Effector memory CD4-positive, alpha-beta T cell (primary cell): ENCODE measurements at regions not wholly inside any gene's neighbourhood (a gene's known extent, or its start where the extent isn't known, plus 50 kb on each side); places are given as distances from the start of the nearest gene placed in this dataset.

ENCODE experiments used
- DNase-seq, 3 donors: peaks; one replicate each; pipeline ENCODE4 v3.0.0-alpha.2; 2020
- H3K27ac ChIP-seq: 2 replicates; pipeline ENCODE4 v1.7.0; 2013; ENCODE audit warnings: mild to moderate bottlenecking, low read length, moderate library complexity; ENCODE audit not compliant: insufficient read depth, poor library complexity, severe bottlenecking
- H3K27me3 ChIP-seq: replicated peaks from 2 replicates; pipeline ENCODE4 v1.7.0; 2013; ENCODE audit warnings: mild to moderate bottlenecking, low read length; ENCODE audit not compliant: insufficient read depth, control insufficient read depth, poor library complexity, severe bottlenecking
- H3K36me3 ChIP-seq: 2 replicates; pipeline ENCODE4 v1.7.0; 2013; ENCODE audit warnings: mild to moderate bottlenecking, low read length, moderate library complexity; ENCODE audit not compliant: control insufficient read depth, insufficient read depth
- H3K4me1 ChIP-seq: 2 replicates; pipeline ENCODE4 v1.7.0; 2013; ENCODE audit warnings: low read length, mild to moderate bottlenecking; ENCODE audit not compliant: control insufficient read depth, insufficient read depth, poor library complexity, severe bottlenecking
- H3K4me3 ChIP-seq: 2 replicates; pipeline ENCODE4 v1.7.0; 2013; ENCODE audit warnings: low read length, low read depth, mild to moderate bottlenecking; ENCODE audit not compliant: insufficient read depth, poor library complexity, severe bottlenecking
- H3K9me3 ChIP-seq: 2 replicates; pipeline ENCODE4 v1.7.0; 2013; ENCODE audit warnings: mild to moderate bottlenecking, low read length, moderate library complexity; ENCODE audit not compliant: control insufficient read depth

- H3K27ac ChIP-seq: no peak overlapping the region
- no peaks in the 10 kb centered on the region for H3K27me3 ChIP-seq
- H3K4me1 ChIP-seq: no peaks in the 10 kb centered on the region
- no peak for DNase-seq
- no peak overlapping the region for H3K4me3 ChIP-seq
- no peaks in the 10 kb centered on the region for H3K9me3 ChIP-seq
- H3K36me3 ChIP-seq: no peaks in the 10 kb centered on the region
Measured at GRCh38 chr1:82048596-82048995, 247.9 kb downstream of the ADGRL2 start.

- no peaks in the 10 kb centered on the region for H3K9me3 ChIP-seq
- no peaks in the 10 kb centered on the region for H3K27me3 ChIP-seq
- no peak overlapping the region for H3K4me3 ChIP-seq
- no peaks in the 10 kb centered on the region for H3K4me1 ChIP-seq
- H3K27ac ChIP-seq: no peak overlapping the region
- no peaks in the 10 kb centered on the region for H3K36me3 ChIP-seq
- no peak for DNase-seq
Measured at GRCh38 chr1:82045221-82045620, 244.5 kb downstream of the ADGRL2 start.

DNA sequence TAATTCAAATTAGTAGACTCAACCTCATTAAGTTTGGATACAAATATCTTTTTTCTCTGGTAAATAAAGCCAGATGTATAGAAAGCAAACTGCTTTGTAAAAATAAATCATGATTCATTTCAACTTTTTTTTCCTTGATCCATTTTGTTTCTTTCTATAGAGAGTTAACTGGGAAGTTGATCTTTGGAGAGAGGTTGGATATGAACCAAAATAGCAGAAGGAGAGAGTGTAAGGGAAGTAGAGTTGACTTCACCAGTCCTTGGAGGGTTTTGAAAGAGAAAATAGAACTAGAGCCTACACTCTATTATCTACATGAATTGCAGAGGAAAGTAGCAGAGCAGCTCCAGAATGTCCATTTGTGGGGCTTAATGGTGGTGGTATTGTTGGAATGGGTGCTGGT lies 243.8 kb downstream of the ADGRL2 start:
- DNase-seq: no peak
- Histone ChIP-seq H3K9me3 (no peaks in the 10 kb centered on the region), H3K36me3 (no peaks in the 10 kb centered on the region), H3K4me1 (no peaks in the 10 kb centered on the region), H3K4me3 (no peak overlapping the region), H3K27me3 (no peaks in the 10 kb centered on the region), H3K27ac (no peak overlapping the region)

GRCh38 chr1:82044111-82044510 lies 243.4 kb downstream of the ADGRL2 start:
- no peak overlapping the region for H3K4me3 ChIP-seq
- H3K27ac ChIP-seq: no peak overlapping the region
- H3K36me3 ChIP-seq: no peaks in the 10 kb centered on the region
- DNase-seq: no peak
- H3K27me3 ChIP-seq: no peaks in the 10 kb centered on the region
- no peaks in the 10 kb centered on the region for H3K9me3 ChIP-seq
- no peaks in the 10 kb centered on the region for H3K4me1 ChIP-seq

GRCh38 chr1:82042306-82043060 lies 241.7 kb downstream of the ADGRL2 start:
- Histone ChIP-seq H3K27me3 (no peaks in the 10 kb centered on the region), H3K36me3 (no peaks in the 10 kb centered on the region), H3K4me3 (no peak overlapping the region), H3K9me3 (no peaks in the 10 kb centered on the region), H3K4me1 (no peaks in the 10 kb centered on the region), H3K27ac (no peak overlapping the region)
- no peak for DNase-seq
